ENCODE measurements at regions not wholly inside any gene's neighbourhood (a gene's known extent, or its start where the extent isn't known, plus 50 kb on each side); places are given as distances from the start of the nearest gene placed in this dataset.

DNA sequence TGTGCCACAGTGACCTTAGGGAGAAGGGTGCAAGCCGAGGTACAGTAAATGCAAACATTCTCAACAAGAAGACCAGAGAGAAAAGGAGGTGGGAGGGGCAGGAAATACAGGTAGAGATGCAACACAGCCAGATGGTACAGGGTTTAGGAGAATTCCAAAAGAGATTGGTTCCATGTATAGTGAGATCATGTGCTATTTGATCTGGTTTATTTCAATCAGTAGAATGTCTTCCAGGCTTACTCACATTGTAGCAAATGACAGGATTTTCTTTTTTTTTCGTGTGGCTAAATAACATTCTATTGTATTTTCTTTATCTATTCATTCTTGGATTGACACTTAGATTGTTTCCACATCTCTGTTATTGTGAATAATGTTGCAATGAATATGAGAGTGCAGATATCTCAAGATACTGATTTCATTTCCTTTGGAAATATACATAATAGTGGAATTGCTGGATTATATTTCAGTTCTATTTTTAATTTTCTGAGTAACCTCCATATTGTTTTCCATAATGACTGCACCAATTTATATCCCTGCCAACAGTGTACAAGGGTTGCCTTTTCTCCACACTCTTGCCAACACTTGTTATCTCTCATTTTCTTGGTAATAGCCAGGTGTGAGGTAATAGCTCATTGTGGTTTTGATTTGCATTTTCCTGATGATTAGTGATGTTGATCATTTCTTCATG is 107.8 kb upstream of the GAS1 start:
- H2BK5ac ChIP-seq (ENCODE audit: low read depth, low read length, poor library complexity) = no peak overlapping the region
- H3K27me3 ChIP-seq (ENCODE audit: insufficient read depth, low read length) = no peaks in the 10 kb centered on the region
- no peak overlapping the region for H3K9ac ChIP-seq (ENCODE audit: low read length)
- H3K79me1 ChIP-seq (ENCODE audit: low read length) = no peaks in the 10 kb centered on the region
- no CpG with 5 or more reads among the region's 2 CpGs for WGBS (ENCODE audit: extremely low coverage, insufficient coverage, insufficient read length)
- H2AK5ac ChIP-seq (ENCODE audit: low read length) = no peak overlapping the region
- no peak overlapping the region for H4K91ac ChIP-seq (ENCODE audit: low read depth, low read length)
- no peak overlapping the region for H3K27ac ChIP-seq (ENCODE audit: low read depth, low read length)
- H2BK12ac ChIP-seq (ENCODE audit: low read length) = no peak overlapping the region
- no peak overlapping the region for H3K4me2 ChIP-seq (ENCODE audit: low read length)
- no peak for DNase-seq
- no peak overlapping the region for H2BK120ac ChIP-seq (ENCODE audit: insufficient read depth, low read length, poor library complexity)
- H3K9me3 ChIP-seq (ENCODE audit: insufficient read depth, low read depth, low read length) = no peaks in the 10 kb centered on the region
- no peaks in the 10 kb centered on the region for H3K4me1 ChIP-seq (ENCODE audit: control insufficient read depth in 1 of 2, insufficient read depth in 2 of 2, low read length in 2 of 2)
- no peak overlapping the region for H2AFZ ChIP-seq (ENCODE audit: insufficient read depth, low read length, poor library complexity)
- no peak overlapping the region for H3K23ac ChIP-seq (ENCODE audit: low read length)
- H3K79me2 ChIP-seq (ENCODE audit: control insufficient read depth, insufficient read depth, low read length, poor library complexity) = no peaks in the 10 kb centered on the region
- H3K18ac ChIP-seq (ENCODE audit: low read length) = no peak overlapping the region
- H3K36me3 ChIP-seq (ENCODE audit: control insufficient read depth in 1 of 2, insufficient read depth in 2 of 2, low read length in 2 of 2) = no peaks in the 10 kb centered on the region
- H4K12ac ChIP-seq (ENCODE audit: low read depth, low read length) = no peak overlapping the region
- no peak overlapping the region for H3K4me3 ChIP-seq (ENCODE audit: low read depth, low read length)
- H3K14ac ChIP-seq (ENCODE audit: low read length) = no peak overlapping the region
- no peak overlapping the region for H4K8ac ChIP-seq (ENCODE audit: low read depth, low read length)
- H3K4ac ChIP-seq (ENCODE audit: low read depth, low read length) = no peak overlapping the region

DNA sequence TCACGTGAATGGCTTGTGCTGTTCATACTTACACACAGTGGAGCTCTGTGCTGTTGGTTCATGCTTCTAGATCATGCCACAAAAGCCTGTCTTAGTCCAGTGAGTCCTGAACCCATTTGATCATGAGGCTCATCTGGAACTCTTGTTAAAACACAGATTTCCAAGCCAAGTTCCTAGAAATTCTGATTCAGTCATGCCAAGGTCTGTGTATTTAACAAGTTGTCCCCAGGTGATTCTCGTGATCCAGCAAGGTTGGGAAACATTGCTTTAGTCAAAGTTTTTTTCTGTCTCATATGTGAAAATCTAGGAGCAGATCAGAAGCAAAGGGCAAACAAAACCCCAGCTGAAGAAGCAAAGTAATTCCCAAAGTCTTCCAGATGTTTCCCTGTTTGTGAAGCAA is 112.5 kb upstream of the GAS1 start:
- no CpG with 5 or more reads among the region's 2 CpGs for WGBS (ENCODE audit: extremely low coverage, insufficient coverage, insufficient read length)

DNA sequence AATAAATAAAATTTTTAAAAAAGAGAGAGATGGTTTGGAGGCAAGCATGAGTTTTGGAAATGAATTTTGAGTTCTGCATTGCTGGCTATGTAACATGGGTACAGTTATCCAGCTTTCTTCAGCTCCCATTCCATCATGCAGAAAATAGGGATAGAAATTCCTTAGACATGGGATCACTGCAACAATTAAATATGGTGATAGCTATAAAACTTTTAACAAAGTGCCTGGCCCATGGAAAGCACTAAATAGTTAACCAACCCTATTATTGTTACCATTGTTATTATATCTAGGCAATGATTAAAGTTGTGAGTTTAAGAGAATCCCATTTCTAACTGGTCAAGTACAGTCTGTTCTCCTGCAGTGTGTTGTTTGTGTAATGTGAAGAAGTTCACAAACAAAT is 115.4 kb upstream of the GAS1 start:
- Histone ChIP-seq H3K79me2 (ENCODE audit: control insufficient read depth, insufficient read depth, low read length, poor library complexity) (no peaks in the 10 kb centered on the region), H4K12ac (ENCODE audit: low read depth, low read length) (no peak overlapping the region), H3K4me3 (ENCODE audit: low read depth, low read length) (no peak overlapping the region), H3K9me3 (ENCODE audit: insufficient read depth, low read depth, low read length) (no peaks in the 10 kb centered on the region), H2BK120ac (ENCODE audit: insufficient read depth, low read length, poor library complexity) (no peak overlapping the region), H3K4ac (ENCODE audit: low read depth, low read length) (no peak overlapping the region), H4K91ac (ENCODE audit: low read depth, low read length) (no peak overlapping the region), H3K27me3 (ENCODE audit: insufficient read depth, low read length) (no peaks in the 10 kb centered on the region), H4K8ac (ENCODE audit: low read depth, low read length) (no peak overlapping the region), H2BK12ac (ENCODE audit: low read length) (no peak overlapping the region), H3K27ac (ENCODE audit: low read depth, low read length) (no peak overlapping the region), H2AFZ (ENCODE audit: insufficient read depth, low read length, poor library complexity) (no peak overlapping the region), H3K14ac (ENCODE audit: low read length) (no peak overlapping the region), H2BK5ac (ENCODE audit: low read depth, low read length, poor library complexity) (no peak overlapping the region), H3K23ac (ENCODE audit: low read length) (no peak overlapping the region), H3K18ac (ENCODE audit: low read length) (no peak overlapping the region), H3K36me3 (ENCODE audit: control insufficient read depth in 1 of 2, insufficient read depth in 2 of 2, low read length in 2 of 2) (no peaks in the 10 kb centered on the region), H3K9ac (ENCODE audit: low read length) (no peak overlapping the region), H2AK5ac (ENCODE audit: low read length) (no peak overlapping the region), H3K79me1 (ENCODE audit: low read length) (no peaks in the 10 kb centered on the region), H3K4me1 (ENCODE audit: control insufficient read depth in 1 of 2, insufficient read depth in 2 of 2, low read length in 2 of 2) (no peaks in the 10 kb centered on the region), H3K4me2 (ENCODE audit: low read length) (no peak overlapping the region)
- no peak for DNase-seq

More for the DNA sequence above, 112.5 kb upstream of the GAS1 start:
- H2AFZ ChIP-seq (ENCODE audit: insufficient read depth, low read length, poor library complexity) = no peak overlapping the region
- H3K4me2 ChIP-seq (ENCODE audit: low read length) = no peak overlapping the region
- H3K9ac ChIP-seq (ENCODE audit: low read length) = no peak overlapping the region
- no peaks in the 10 kb centered on the region for H3K79me1 ChIP-seq (ENCODE audit: low read length)
- no peak overlapping the region for H3K14ac ChIP-seq (ENCODE audit: low read length)
- no peak overlapping the region for H2BK12ac ChIP-seq (ENCODE audit: low read length)
- no peak overlapping the region for H3K23ac ChIP-seq (ENCODE audit: low read length)
- H3K27me3 ChIP-seq (ENCODE audit: insufficient read depth, low read length) = no peaks in the 10 kb centered on the region
- H4K8ac ChIP-seq (ENCODE audit: low read depth, low read length) = no peak overlapping the region
- no peak overlapping the region for H4K91ac ChIP-seq (ENCODE audit: low read depth, low read length)
- H3K79me2 ChIP-seq (ENCODE audit: control insufficient read depth, insufficient read depth, low read length, poor library complexity) = no peaks in the 10 kb centered on the region
- H4K12ac ChIP-seq (ENCODE audit: low read depth, low read length) = no peak overlapping the region
- H3K4me3 ChIP-seq (ENCODE audit: low read depth, low read length) = no peak overlapping the region
- H3K27ac ChIP-seq (ENCODE audit: low read depth, low read length) = no peak overlapping the region
- H3K36me3 ChIP-seq (ENCODE audit: control insufficient read depth in 1 of 2, insufficient read depth in 2 of 2, low read length in 2 of 2) = no peaks in the 10 kb centered on the region
- DNase-seq = no peak
- no peak overlapping the region for H3K4ac ChIP-seq (ENCODE audit: low read depth, low read length)
- H3K18ac ChIP-seq (ENCODE audit: low read length) = no peak overlapping the region
- no peaks in the 10 kb centered on the region for H3K4me1 ChIP-seq (ENCODE audit: control insufficient read depth in 1 of 2, insufficient read depth in 2 of 2, low read length in 2 of 2)
- no peak overlapping the region for H2AK5ac ChIP-seq (ENCODE audit: low read length)
- no peak overlapping the region for H2BK120ac ChIP-seq (ENCODE audit: insufficient read depth, low read length, poor library complexity)
- no peaks in the 10 kb centered on the region for H3K9me3 ChIP-seq (ENCODE audit: insufficient read depth, low read depth, low read length)
- no peak overlapping the region for H2BK5ac ChIP-seq (ENCODE audit: low read depth, low read length, poor library complexity)

DNA sequence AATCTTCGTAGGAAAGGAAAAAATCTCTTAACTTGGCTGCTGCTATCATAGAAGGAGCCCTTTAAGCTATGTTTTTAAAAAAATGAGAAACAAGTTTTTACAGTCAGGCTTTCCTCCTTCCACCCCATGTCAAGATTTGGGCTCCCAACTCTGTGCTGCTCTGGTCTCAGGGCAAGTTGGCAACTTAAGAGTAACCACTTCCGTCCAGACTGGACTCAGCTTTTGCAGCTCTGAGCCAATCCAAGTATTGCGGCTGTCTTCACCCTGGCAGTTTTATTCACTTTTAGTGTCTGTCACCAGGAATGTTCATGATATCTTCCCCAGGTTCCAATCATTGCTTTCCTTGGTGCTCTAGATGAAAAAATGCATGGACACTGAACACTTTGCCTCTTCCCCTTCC is 115.9 kb upstream of the GAS1 start:
- Histone ChIP-seq H3K23ac (ENCODE audit: low read length) (no peak overlapping the region), H2BK120ac (ENCODE audit: insufficient read depth, low read length, poor library complexity) (no peak overlapping the region), H3K4me1 (ENCODE audit: control insufficient read depth in 1 of 2, insufficient read depth in 2 of 2, low read length in 2 of 2) (no peaks in the 10 kb centered on the region), H4K91ac (ENCODE audit: low read depth, low read length) (no peak overlapping the region), H4K12ac (ENCODE audit: low read depth, low read length) (no peak overlapping the region), H3K79me2 (ENCODE audit: control insufficient read depth, insufficient read depth, low read length, poor library complexity) (no peaks in the 10 kb centered on the region), H3K27me3 (ENCODE audit: insufficient read depth, low read length) (no peaks in the 10 kb centered on the region), H3K36me3 (ENCODE audit: control insufficient read depth in 1 of 2, insufficient read depth in 2 of 2, low read length in 2 of 2) (no peaks in the 10 kb centered on the region), H3K9me3 (ENCODE audit: insufficient read depth, low read depth, low read length) (no peaks in the 10 kb centered on the region), H3K4me2 (ENCODE audit: low read length) (no peak overlapping the region), H3K27ac (ENCODE audit: low read depth, low read length) (no peak overlapping the region), H2BK12ac (ENCODE audit: low read length) (no peak overlapping the region), H3K14ac (ENCODE audit: low read length) (no peak overlapping the region), H3K9ac (ENCODE audit: low read length) (no peak overlapping the region), H3K4ac (ENCODE audit: low read depth, low read length) (no peak overlapping the region), H3K18ac (ENCODE audit: low read length) (no peak overlapping the region), H3K4me3 (ENCODE audit: low read depth, low read length) (no peak overlapping the region), H2AFZ (ENCODE audit: insufficient read depth, low read length, poor library complexity) (no peak overlapping the region), H3K79me1 (ENCODE audit: low read length) (no peaks in the 10 kb centered on the region), H4K8ac (ENCODE audit: low read depth, low read length) (no peak overlapping the region), H2AK5ac (ENCODE audit: low read length) (no peak overlapping the region), H2BK5ac (ENCODE audit: low read depth, low read length, poor library complexity) (no peak overlapping the region)
- DNase-seq = no peak
- no CpG with 5 or more reads among the region's 3 CpGs for WGBS (ENCODE audit: extremely low coverage, insufficient coverage, insufficient read length)
